Inflammatory macrophage (primary cell): ENCODE measurements at regions not wholly inside any gene's neighbourhood (a gene's known extent, or its start where the extent isn't known, plus 50 kb on each side); places are given as distances from the start of the nearest gene placed in this dataset.

Experiments used
- DNase-seq, 2 donors: peaks; one replicate each; pipeline ENCODE4 v3.0.0-alpha.2; 2020 to 2022

GRCh38 chr1:57850176-57850940 is 426.5 kb upstream of the DAB1 start:
- DNase-seq: no peak

- no peak for DNase-seq
Observed at GRCh38 chr1:57848406-57848805, 424.5 kb upstream of the DAB1 start.

- no peak for DNase-seq
Observed at GRCh38 chr1:57845041-57845440, 421.2 kb upstream of the DAB1 start.

DNA sequence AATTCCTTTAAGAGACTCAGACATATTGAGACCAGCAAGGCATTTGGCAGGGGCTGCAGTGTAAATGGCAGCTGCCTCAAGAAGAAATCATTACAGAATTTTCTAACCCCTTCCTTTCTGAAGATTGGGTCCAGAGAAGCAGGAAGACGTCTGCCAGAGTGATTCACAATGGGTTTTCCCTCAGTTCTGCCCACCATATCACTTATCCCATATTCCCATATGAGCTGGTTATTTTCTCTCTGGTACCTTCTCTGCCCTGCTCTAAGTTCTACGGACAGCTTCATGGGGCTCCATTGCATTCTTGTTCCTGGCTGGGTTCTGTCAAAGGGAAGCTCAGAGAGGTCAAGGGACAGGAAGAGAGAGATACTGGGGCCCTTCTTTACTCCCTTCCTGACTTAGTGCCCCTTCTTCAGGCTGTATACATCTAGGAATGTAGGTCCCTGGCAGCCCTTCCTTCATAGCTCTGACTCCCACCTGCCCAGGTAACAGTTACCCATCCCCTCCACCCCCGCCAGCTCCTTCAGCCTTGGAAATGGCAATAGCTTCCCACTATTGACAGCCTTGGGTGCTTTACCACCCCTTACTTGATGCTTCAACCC is 420.6 kb upstream of the DAB1 start:
- no peak for DNase-seq

DNA sequence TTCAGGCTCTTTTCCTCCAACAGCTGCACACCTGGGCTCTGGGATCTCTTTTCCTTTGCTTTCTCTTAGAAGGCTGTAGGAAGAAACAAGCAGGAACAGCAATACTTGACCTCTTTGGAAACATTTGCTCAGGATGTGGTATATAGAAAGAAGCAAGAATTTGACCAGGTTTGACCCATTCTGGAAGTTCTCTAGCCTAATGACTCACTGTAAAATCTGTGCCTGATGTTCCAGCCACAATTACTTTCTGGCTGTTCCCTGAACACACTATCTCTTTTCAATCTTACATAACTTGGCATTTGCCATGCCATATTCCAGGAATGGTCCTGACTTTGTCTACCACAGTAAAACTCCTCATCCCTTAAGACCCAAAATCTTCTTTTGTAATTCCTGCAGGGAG is 419.9 kb upstream of the DAB1 start:
- no peak for DNase-seq

- no peak for DNase-seq
Observed at GRCh38 chr1:57839526-57839925, 415.7 kb upstream of the DAB1 start.

- no peak for DNase-seq
Observed at GRCh38 chr1:57839067-57839466, 415.2 kb upstream of the DAB1 start.

GRCh38 chr1:57835620-57836019 is 411.8 kb upstream of the DAB1 start:
- DNase-seq: no peak

GRCh38 chr1:57833296-57833695 is 409.4 kb upstream of the DAB1 start:
- no peak for DNase-seq

DNA sequence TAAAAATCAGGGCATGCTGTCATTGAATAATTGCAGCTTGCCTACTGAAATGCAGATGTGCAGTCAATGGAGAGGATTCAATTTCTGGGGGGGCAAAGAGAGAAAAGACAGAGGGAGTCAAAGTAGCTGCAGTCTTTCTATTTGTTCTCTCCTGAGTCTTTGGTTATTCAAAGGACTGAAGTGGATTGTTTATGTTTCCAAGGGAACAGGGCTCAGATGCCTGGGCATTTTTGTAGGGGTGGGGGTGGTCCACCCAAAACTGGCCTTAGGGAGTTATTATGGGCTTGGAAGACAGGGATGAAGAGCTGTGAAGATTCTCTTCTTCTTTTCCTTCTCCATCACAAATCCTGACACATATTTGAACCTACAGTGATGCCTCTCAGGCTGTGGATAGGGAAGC is 408.8 kb upstream of the DAB1 start:
- DNase-seq: no peak

GRCh38 chr1:57831624-57832023 is 407.8 kb upstream of the DAB1 start:
- no peak for DNase-seq

GRCh38 chr1:57826535-57826934 is 402.7 kb upstream of the DAB1 start:
- DNase-seq: no peak

- DNase-seq: no peak
Observed at GRCh38 chr1:57824535-57824934, 400.7 kb upstream of the DAB1 start.

GRCh38 chr1:57820356-57821095 is 396.7 kb upstream of the DAB1 start:
- DNase-seq: no peak

DNA sequence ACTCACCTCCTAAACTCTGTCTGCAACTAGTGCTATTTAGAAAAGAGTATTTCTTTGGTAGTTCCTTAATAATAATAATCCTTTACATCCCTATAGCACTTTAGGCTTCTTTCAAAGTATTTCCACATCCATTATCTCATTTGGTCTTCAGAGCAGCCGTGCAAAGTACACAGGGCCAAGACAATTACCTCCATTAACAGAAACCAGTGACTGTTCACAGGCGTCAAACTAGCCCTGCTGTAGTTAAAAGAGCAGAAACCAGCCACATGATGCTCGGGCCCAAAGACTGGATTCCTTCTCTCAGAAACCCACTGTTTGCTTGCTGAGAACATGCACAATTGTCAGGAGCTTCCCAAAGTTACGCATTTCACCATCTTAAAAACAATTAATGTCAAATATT is 396.0 kb upstream of the DAB1 start:
- no peak for DNase-seq

DNA sequence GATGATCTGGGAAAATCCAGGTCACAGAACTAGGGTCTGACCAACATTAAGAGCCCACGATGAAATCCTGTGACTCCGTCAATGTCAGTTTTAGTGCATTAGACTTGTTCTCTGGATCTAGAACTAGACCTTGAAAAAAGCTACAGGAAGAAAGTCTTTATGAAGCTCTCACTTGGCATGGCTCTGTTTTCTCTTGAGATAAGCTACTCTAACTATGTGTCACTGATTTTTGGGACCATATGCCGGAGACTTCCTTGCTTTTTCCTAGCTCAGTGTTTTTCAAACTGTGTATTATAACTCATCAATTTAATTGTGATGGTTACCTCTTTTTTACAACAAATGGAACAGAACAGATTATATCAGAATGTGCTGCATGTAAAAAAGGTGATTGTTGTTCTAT is 379.7 kb upstream of the DAB1 start:
- DNase-seq: no peak

GRCh38 chr1:57800376-57800775 is 376.5 kb upstream of the DAB1 start:
- no peak for DNase-seq

- DNase-seq: no peak
Observed at GRCh38 chr1:57799490-57800115, 375.7 kb upstream of the DAB1 start.

DNA sequence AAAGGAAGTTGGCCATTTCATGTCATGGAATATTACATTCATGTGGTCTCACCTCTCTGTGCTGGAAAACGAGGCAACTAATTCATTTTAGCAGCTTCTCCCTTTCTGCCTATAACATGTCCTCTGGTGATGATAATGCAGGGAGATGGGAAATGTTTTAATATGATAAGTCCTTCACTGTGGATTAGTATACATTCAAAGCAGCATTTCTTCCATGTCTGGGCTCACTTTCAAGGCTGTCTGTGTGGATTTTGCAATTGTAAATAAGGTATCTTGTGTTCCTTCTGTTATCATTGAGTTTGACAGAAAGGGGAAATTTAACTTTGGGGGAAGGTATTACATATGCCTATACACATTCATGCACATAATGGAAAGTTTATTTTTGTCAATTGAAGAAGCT is 374.7 kb upstream of the DAB1 start:
- DNase-seq: no peak

DNA sequence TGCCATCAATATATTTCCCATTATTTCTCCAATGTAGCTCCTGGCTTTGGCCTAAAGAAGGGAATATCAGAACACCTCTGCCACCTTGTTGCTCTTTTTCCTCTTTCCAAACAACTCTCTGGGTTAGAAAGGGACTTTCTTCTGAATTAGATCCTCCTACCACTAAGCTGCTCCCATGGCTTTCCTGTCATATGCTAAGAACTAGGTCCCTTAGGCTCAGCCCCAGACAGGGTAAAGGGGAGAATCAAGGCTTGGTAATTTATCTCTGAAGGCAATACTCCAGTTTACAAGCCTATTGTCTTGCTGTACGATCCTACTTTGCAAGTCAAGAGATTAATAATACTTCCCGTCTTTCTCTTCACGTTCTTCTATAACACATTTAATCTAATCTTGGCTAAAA is 373.2 kb upstream of the DAB1 start:
- DNase-seq: no peak

DNA sequence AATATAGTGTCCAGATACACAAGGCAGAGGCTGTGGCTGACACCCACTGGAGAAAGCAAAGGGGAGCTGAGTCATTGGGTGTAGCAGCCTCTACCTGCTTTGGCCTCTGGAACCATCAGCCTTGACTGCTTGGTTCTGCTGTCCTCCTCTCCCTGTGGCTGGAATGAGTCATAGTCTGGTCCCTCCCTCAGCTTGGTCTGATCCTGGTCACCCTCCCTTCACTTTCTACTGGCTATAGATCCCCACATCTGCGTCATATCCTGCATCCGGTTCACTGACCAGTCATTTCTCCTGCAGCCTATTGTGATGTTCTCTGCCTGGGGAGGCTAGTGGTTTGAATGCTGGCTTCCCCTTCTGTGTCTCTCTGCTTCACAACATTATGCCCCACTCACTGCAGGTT is 372.8 kb upstream of the DAB1 start:
- no peak for DNase-seq

DNA sequence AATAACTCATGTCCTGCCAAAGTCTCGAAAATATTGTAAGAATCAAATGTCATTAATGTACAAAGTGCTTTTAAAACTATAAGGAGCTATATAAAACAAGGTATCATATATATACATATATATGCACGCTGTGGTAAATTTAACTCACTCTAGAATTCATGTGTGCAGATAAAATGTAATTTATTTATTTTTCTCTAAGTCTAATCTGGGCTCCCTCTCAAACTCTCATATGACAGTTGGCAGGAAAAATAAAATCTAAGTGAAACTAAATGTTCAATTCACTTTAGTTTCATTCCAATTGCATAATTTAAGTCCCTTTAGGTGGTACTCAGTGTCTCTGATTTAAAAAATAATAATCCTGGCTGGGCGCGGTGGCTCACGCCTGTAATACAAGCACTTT is 372.0 kb upstream of the DAB1 start:
- DNase-seq: no peak

DNA sequence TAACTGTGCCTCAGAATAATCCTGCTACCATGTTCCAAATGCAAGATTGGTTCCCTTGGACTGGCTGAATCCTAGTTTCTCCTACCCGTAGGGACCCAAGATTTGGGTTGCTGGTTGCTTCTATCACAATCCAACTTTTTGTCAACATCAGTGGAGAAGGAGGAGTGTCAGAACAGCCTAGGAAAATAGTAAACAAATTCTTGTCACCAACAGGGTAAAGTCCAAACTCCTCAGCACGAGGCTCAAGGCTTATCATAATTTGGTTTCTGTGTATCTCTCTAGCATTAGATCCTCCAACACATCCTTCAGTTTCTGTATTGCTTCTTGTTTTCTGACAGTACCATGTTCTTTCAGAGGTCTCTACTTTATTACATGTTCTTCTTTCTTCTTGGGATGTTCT is 370.2 kb upstream of the DAB1 start:
- DNase-seq: no peak

DNA sequence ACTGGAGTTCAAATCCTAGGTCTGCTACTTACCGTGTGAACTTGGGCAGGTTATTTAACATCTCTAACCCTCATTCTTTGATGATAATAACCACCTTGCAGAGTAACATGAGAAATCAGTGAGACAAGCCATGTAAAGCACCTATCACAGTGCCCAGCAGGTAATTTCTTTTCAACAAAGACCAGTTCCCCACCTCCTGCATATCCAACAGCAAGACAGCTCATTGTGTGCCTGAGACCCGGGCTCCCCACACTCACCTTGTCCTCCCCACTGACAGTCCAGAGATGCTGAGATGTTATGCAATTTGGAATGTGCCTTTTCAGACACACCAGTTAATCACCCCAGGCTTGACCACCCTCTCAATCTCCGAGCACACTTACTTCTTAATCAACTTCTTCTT is 367.6 kb upstream of the DAB1 start:
- DNase-seq: no peak
